OCI-LY7 (cell line): ENCODE measurements at regions not wholly inside any gene's neighbourhood (a gene's known extent, or its start where the extent isn't known, plus 50 kb on each side); places are given as distances from the start of the nearest gene placed in this dataset.
A peak's percentile ranks its signal among the peaks of the same experiment; 100 is the strongest.

Source experiments
- BruUV-seq: library from RNA; stranded (reverse); fragments of 400-500 nt; replicated peaks from 2 replicates; lab custom pipeline; 2021; lab: Mats Ljungman, UMichigan
- CTCF ChIA-PET: fragments of 300-600 bp; sonication (Branson Sonifier 250); formaldehyde crosslinking; loops from one replicate; lab custom pipeline; 2022; ENCODE audit warnings: antibody characterized with exemption; ENCODE audit not compliant: unreplicated experiment; lab: Charles Lee
- POLR2A ChIA-PET: fragments of 300-600 bp; sonication (Branson Sonifier 250); formaldehyde crosslinking; loops from one replicate; lab custom pipeline; 2022; ENCODE audit warnings: antibody characterized with exemption; lab: Charles Lee
- DNase-seq: peaks from one replicate; pipeline ENCODE4 v3.0.0-alpha.2; 2015; ENCODE audit warnings: low spot score
- H2AFZ ChIP-seq: fragments of 200-600 bp; sonication (generic), shearing (Covaris generic); 2 replicates; pipeline ENCODE4 v1.6.1; 2014; ENCODE audit warnings: mild to moderate bottlenecking, antibody characterized with exemption, low read length, moderate library complexity
- H3K27ac ChIP-seq: fragments of 200-600 bp; sonication (generic); 2 replicates; pipeline ENCODE4 v1.5.1; 2014; ENCODE audit warnings: mixed run types, low read depth, mild to moderate bottlenecking, moderate library complexity, low read length, inconsistent platforms; ENCODE audit not compliant: poor library complexity, severe bottlenecking
- H3K36me3 ChIP-seq: fragments of 200-600 bp; sonication (generic); 2 replicates; pipeline ENCODE4 v1.6.1; 2014; ENCODE audit warnings: mild to moderate bottlenecking, antibody characterized with exemption, low read length, moderate library complexity, mixed read lengths; ENCODE audit not compliant: insufficient read depth
- H3K4me1 ChIP-seq: fragments of 200-600 bp; sonication (generic); 2 replicates; pipeline ENCODE4 v1.5.1; 2014; ENCODE audit warnings: mild to moderate bottlenecking, low read length; ENCODE audit not compliant: insufficient read depth, poor library complexity, severe bottlenecking
- H3K4me2 ChIP-seq: fragments of 200-600 bp; sonication (generic); 2 replicates; pipeline ENCODE4 v1.6.1; 2014; ENCODE audit warnings: mild to moderate bottlenecking, low read length
- H3K4me3 ChIP-seq: fragments of 200-600 bp; sonication (generic); 2 replicates; pipeline ENCODE4 v1.5.1; 2014; ENCODE audit warnings: mild to moderate bottlenecking, low read depth, low read length; ENCODE audit not compliant: poor library complexity, severe bottlenecking
- H3K79me2 ChIP-seq: fragments of 200-600 bp; sonication (generic); 2 replicates; pipeline ENCODE4 v1.6.1; 2016; ENCODE audit warnings: low read depth, mild to moderate bottlenecking, low read length, moderate library complexity, mixed read lengths; ENCODE audit not compliant: insufficient read depth
- H3K9me2 ChIP-seq: fragments of 200-600 bp; sonication (generic); 2 replicates; pipeline ENCODE4 v1.6.1; 2016; ENCODE audit warnings: mild to moderate bottlenecking, low read length, mixed read lengths; ENCODE audit not compliant: insufficient read depth
- H3K9me3 ChIP-seq: fragments of 200-600 bp; sonication (generic); 2 replicates; pipeline ENCODE4 v1.6.1; 2014; ENCODE audit warnings: mild to moderate bottlenecking, mixed run types, low read length, mixed read lengths
- H4K20me1 ChIP-seq: fragments of 200-600 bp; sonication (generic); 2 replicates; pipeline ENCODE4 v1.6.1; 2014; ENCODE audit warnings: mild to moderate bottlenecking, antibody characterized with exemption, low read length, moderate library complexity, mixed read lengths; ENCODE audit not compliant: insufficient read depth
- EZH2phosphoT487 ChIP-seq: fragments of 200-600 bp; sonication (generic); IDR thresholded peaks from 2 replicates; pipeline ENCODE4 v1.6.1; 2018; ENCODE audit warnings: low read depth, borderline replicate concordance, mild to moderate bottlenecking, mixed run types, antibody characterized with exemption, low read length, moderate library complexity, mixed read lengths
- intact Hi-C: fragments of 100-400 bp; cut with micrococcal nuclease; formaldehyde crosslinking; loops from one replicate; pipeline ENCODE4 v1.10.0; 2022; ENCODE audit not compliant: unreplicated experiment
- TF ChIP-seq, protein P1 (sequence below): fragments of 200-600 bp; sonication (generic); conservative IDR thresholded peaks from 2 replicates; pipeline ENCODE4 v1.5.1; 2014; ENCODE audit warnings: mild to moderate bottlenecking, antibody characterized with exemption, low read length, moderate library complexity, mixed read lengths

DNA sequence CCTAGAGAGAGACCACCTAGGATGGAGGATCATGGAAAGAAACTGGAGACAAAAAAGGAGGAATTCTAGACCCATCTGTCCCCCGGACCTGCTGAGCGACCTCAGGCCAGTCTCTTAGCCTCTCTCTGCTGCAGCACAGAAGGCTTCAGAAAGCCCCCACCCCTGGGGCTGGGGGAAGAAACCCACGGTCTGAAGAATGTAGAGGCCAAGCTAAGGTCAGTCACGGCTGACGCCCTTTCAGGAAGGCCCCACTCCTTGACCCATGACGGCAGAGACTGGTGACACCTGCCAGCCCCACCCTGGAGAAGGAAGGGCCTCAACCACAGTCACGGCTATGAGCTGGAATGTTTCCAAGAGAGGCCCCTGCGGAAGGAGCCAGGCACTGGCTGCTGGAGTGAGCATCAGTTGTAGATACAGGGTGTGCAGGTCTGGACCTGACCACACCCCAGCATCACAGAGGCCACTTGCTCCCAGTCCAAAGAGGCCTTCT lies 120.5 kb upstream of the BOD1 start:
- ChIA-PET POLR2A (interaction anchor here (0.8 to 6.7 kb wide), 14 partner anchors 8 to 168 kb away, joined by 3 to 107 read pairs (median 4); no protein-coding TSS in a partner anchor), CTCF (interaction anchor here (0.5 to 1.3 kb wide), 3 partner anchors 9 to 115 kb away, joined by 3 read pairs; no protein-coding TSS in a partner anchor)
- intact Hi-C loops: loop anchor here (1.0 kb wide), 1 partner anchor 84 kb away; no protein-coding TSS in a partner anchor
- Histone ChIP-seq H3K9me2 (no peaks in the 10 kb centered on the region), H3K9me3 (no peaks in the 10 kb centered on the region), H3K79me2 (peaks cover 1% of the 10 kb centered on the region; the same call in 1 of the 2 replicates), H4K20me1 (no peaks in the 10 kb centered on the region), H3K36me3 (no peaks in the 10 kb centered on the region; the same call in 1 of the 2 replicates), H2AFZ (no peak overlapping the region; the same call in 1 of the 2 replicates), H3K4me2 (peak overlapping the region; percentile 77), H3K4me3 (peak overlapping the region; percentile 45), H3K4me1 (peaks cover 97% of the 10 kb centered on the region), H3K27ac (peak overlapping the region; percentile 98)
- DNase-seq: peak; percentile 86
- TF ChIP-seq, protein P1, sequence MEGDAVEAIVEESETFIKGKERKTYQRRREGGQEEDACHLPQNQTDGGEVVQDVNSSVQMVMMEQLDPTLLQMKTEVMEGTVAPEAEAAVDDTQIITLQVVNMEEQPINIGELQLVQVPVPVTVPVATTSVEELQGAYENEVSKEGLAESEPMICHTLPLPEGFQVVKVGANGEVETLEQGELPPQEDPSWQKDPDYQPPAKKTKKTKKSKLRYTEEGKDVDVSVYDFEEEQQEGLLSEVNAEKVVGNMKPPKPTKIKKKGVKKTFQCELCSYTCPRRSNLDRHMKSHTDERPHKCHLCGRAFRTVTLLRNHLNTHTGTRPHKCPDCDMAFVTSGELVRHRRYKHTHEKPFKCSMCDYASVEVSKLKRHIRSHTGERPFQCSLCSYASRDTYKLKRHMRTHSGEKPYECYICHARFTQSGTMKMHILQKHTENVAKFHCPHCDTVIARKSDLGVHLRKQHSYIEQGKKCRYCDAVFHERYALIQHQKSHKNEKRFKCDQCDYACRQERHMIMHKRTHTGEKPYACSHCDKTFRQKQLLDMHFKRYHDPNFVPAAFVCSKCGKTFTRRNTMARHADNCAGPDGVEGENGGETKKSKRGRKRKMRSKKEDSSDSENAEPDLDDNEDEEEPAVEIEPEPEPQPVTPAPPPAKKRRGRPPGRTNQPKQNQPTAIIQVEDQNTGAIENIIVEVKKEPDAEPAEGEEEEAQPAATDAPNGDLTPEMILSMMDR: no peak
- TF ChIP-seq EZH2phosphoT487: no peak
- BruUV-seq: no TSS peak

DNA sequence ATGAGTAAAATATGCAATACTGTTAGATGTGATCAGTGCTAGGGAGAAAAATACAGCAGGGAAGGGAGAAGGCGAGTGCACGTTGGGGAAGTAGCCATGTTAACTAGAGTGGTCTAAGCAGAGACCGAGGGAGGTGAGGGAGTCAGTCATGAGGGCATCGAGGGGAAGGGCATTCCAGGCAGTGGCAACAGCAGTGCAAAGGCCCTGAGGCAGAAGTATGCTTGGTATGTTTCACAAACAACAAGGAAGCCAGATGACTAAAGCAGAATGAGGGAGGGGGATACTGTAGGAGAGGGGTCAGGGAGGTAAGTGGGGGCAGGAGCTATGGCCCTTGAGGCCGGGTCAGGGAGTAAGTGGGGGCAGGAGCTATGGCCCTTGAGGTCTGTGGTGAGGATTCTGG lies 123.3 kb upstream of the BOD1 start:
- H3K4me1 ChIP-seq: peaks cover 98% of the 10 kb centered on the region
- TF ChIP-seq EZH2phosphoT487: no peak
- TF ChIP-seq, protein P1: no peak
- POLR2A ChIA-PET: interaction anchor here (0.6 to 1.9 kb wide), 8 partner anchors 19 to 684 kb away, joined by 3 to 7 read pairs (median 4); no protein-coding TSS in a partner anchor

DNA sequence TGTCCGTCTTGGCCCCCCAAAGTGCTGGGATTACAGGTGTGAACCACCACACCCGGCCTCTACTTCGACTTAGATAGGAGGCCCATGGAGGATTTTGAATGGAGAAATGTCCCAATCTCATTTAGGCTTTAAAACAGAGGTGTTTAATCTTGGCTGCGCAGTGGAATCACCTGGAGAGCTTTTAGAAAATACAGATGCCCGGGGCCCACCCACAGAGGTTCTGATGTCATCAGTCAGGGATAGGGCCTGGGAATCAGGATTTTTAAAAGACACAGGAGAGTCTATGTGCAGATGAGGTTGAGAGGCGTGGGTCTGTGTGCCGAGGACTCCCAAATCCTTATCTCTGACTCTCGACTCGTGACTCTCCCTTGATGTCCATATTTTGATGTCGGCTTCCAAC lies 124.0 kb upstream of the BOD1 start:
- H3K27ac ChIP-seq: no peak overlapping the region
- H2AFZ ChIP-seq: no peak overlapping the region
- H4K20me1 ChIP-seq: no peaks in the 10 kb centered on the region
- peaks cover 22% of the 10 kb centered on the region; the same call in 1 of the 2 replicates for H3K79me2 ChIP-seq
- H3K9me3 ChIP-seq: no peaks in the 10 kb centered on the region
- no TSS peak for BruUV-seq
- H3K36me3 ChIP-seq: no peaks in the 10 kb centered on the region; the same call in 1 of the 2 replicates
- POLR2A ChIA-PET: interaction anchor here (0.6 to 1.9 kb wide), 5 partner anchors 42 to 685 kb away, joined by 3 to 7 read pairs (median 4); no protein-coding TSS in a partner anchor
- DNase-seq: no peak
- peak overlapping the region; percentile 54; the same call in 1 of the 2 replicates for H3K4me2 ChIP-seq
- H3K9me2 ChIP-seq: no peaks in the 10 kb centered on the region
- no peak overlapping the region for H3K4me3 ChIP-seq
- CTCF ChIA-PET: no interaction called here
- intact Hi-C loops: no loop called here
- H3K4me1 ChIP-seq: peaks cover 94% of the 10 kb centered on the region
- TF ChIP-seq EZH2phosphoT487: no peak
- TF ChIP-seq, protein P1: no peak

More for the DNA sequence above, 123.3 kb upstream of the BOD1 start:
- Histone ChIP-seq H3K79me2 (peaks cover 22% of the 10 kb centered on the region; the same call in 1 of the 2 replicates), H3K9me2 (no peaks in the 10 kb centered on the region), H4K20me1 (no peaks in the 10 kb centered on the region), H3K36me3 (no peaks in the 10 kb centered on the region; the same call in 1 of the 2 replicates), H3K27ac (no peak overlapping the region), H2AFZ (no peak overlapping the region), H3K4me2 (peak overlapping the region; percentile 19), H3K9me3 (no peaks in the 10 kb centered on the region), H3K4me3 (no peak overlapping the region)
- no TSS peak for BruUV-seq
- DNase-seq: no peak
- intact Hi-C loops: no loop called here
- CTCF ChIA-PET: interaction anchor here (0.5 kb wide), 1 partner anchor 95 kb away, joined by 3 read pairs; no protein-coding TSS in a partner anchor
